ENCODE measurements at regions not wholly inside any gene's neighbourhood (a gene's known extent, or its start where the extent isn't known, plus 50 kb on each side); places are given as distances from the start of the nearest gene placed in this dataset.

GRCh38 chr5:26232706-26233105 lies 805.7 kb downstream of the CDH9 start:
- intact Hi-C loops (cut with DNase I) = no loop called here
- no peak for TF ChIP-seq CTCF (IDR thresholded peaks at IDR 0.05)
- Histone ChIP-seq H3K27ac (no peak overlapping the region), H3K27me3 (no peaks in the 10 kb centered on the region), H3K36me3 (no peaks in the 10 kb centered on the region), H3K9me3 (peaks cover 0 to 20% (median 0%) of the 10 kb centered on the region in 11 donors), H3K4me3 (no peak overlapping the region), H3K4me1 (no peaks in the 10 kb centered on the region)
- no peak for DNase-seq
- ATAC-seq = no peak
- 74 to 82% methylated on average over 8 of the region's 8 CpGs for WGBS, 2 donors

- no peak for TF ChIP-seq CTCF (IDR thresholded peaks at IDR 0.05)
Observed at GRCh38 chr5:26231316-26231715, 807.1 kb downstream of the CDH9 start.

GRCh38 chr5:26229848-26230247 lies 808.5 kb downstream of the CDH9 start:
- ATAC-seq = no peak
- Histone ChIP-seq H3K36me3 (no peaks in the 10 kb centered on the region), H3K9me3 (peaks cover 0 to 12% (median 0%) of the 10 kb centered on the region in 11 donors), H3K27me3 (no peaks in the 10 kb centered on the region), H3K4me1 (no peaks in the 10 kb centered on the region), H3K4me3 (no peak overlapping the region), H3K27ac (no peak overlapping the region)
- WGBS, 2 donors = 88 to 89% methylated on average over 8 of the region's 8 CpGs
- intact Hi-C loops (cut with DNase I) = no loop called here
- no peak for DNase-seq
- no peak for TF ChIP-seq CTCF (IDR thresholded peaks at IDR 0.05)

More at GRCh38 chr5:26231316-26231715, 807.1 kb downstream of the CDH9 start:
- Histone ChIP-seq H3K9me3 (peaks cover 0 to 12% (median 0%) of the 10 kb centered on the region in 11 donors), H3K4me3 (no peak overlapping the region), H3K27me3 (no peaks in the 10 kb centered on the region), H3K27ac (no peak overlapping the region), H3K36me3 (no peaks in the 10 kb centered on the region), H3K4me1 (no peaks in the 10 kb centered on the region)
- intact Hi-C loops (cut with DNase I) = no loop called here
- 81 to 82% methylated on average over 9 of the region's 9 CpGs for WGBS, 2 donors
- ATAC-seq = no peak
- no peak for DNase-seq

- DNase-seq (no peak), ATAC-seq (no peak)
- no peak for TF ChIP-seq CTCF (IDR thresholded peaks at IDR 0.05)
- intact Hi-C loops (cut with DNase I) = no loop called here
- Histone ChIP-seq H3K36me3 (no peaks in the 10 kb centered on the region), H3K9me3 (peaks cover 0 to 7% (median 0%) of the 10 kb centered on the region in 11 donors), H3K27ac (no peak overlapping the region), H3K4me1 (no peaks in the 10 kb centered on the region), H3K27me3 (no peaks in the 10 kb centered on the region), H3K4me3 (no peak overlapping the region)
- 72 to 75% methylated on average over 6 of the region's 6 CpGs for WGBS, 2 donors
Observed at GRCh38 chr5:26227245-26227644, 811.1 kb downstream of the CDH9 start.
